HepG2 (cell line): ENCODE measurements at regions not wholly inside any gene's neighbourhood (a gene's known extent, or its start where the extent isn't known, plus 50 kb on each side); places are given as distances from the start of the nearest gene placed in this dataset.

Experiments used
- EZH2 ChIP-seq: conservative IDR thresholded peaks from 2 replicates; pipeline ENCODE4 v1.6.1; 2012; ENCODE audit warnings: mild to moderate bottlenecking, low read depth, low read length, moderate library complexity
- FOXP1 ChIP-seq, 2 experiments: fragments of 450-650 bp in 1 of 2; IDR thresholded peaks; 2 replicates each; pipeline ENCODE4 v1.6.1; 2017 to 2018; ENCODE audit warnings: antibody characterized with exemption in 1 of 2
- NFRKB ChIP-seq: fragments of 450-650 bp; IDR thresholded peaks from 2 replicates; pipeline ENCODE4 v1.6.1; 2017
- PHF21A ChIP-seq: sonication (generic); formaldehyde crosslinking; IDR thresholded peaks from 2 replicates; pipeline ENCODE4 v1.5.0; 2020; ENCODE audit warnings: mild to moderate bottlenecking, missing genetic modification reagents
- POLR2AphosphoS5 ChIP-seq: IDR thresholded peaks from 2 replicates; pipeline ENCODE4 v1.6.1; 2012; ENCODE audit warnings: low read depth, low read length
- RELA ChIP-seq: sonication (generic); formaldehyde crosslinking; IDR thresholded peaks from 2 replicates; pipeline ENCODE4 v1.4.0; 2020; ENCODE audit warnings: missing genetic modification reagents
- RFX5 ChIP-seq: IDR thresholded peaks from 2 replicates; pipeline ENCODE4 v1.6.1; 2011; ENCODE audit warnings: low read depth, low read length, improper control_type of control experiment
- TCF7 ChIP-seq: sonication (generic); IDR thresholded peaks from 2 replicates; pipeline ENCODE4 v1.6.1; 2016; ENCODE audit warnings: antibody characterized with exemption, low read depth
- TGIF2 ChIP-seq: IDR thresholded peaks from 2 replicates; pipeline ENCODE4 v1.6.1; 2016; ENCODE audit warnings: control low read depth, missing compliant biosample characterization
- TF ChIP-seq, protein P1 (sequence below): sonication (generic); formaldehyde crosslinking; IDR thresholded peaks from 2 replicates; pipeline ENCODE4 v1.5.0; 2020; ENCODE audit warnings: mild to moderate bottlenecking, missing genetic modification reagents, moderate library complexity
- TF ChIP-seq, protein P2 (sequence below): sonication (generic); formaldehyde crosslinking; IDR thresholded peaks from 2 replicates; pipeline ENCODE4 v1.4.0; 2020; ENCODE audit warnings: missing genetic modification reagents

DNA sequence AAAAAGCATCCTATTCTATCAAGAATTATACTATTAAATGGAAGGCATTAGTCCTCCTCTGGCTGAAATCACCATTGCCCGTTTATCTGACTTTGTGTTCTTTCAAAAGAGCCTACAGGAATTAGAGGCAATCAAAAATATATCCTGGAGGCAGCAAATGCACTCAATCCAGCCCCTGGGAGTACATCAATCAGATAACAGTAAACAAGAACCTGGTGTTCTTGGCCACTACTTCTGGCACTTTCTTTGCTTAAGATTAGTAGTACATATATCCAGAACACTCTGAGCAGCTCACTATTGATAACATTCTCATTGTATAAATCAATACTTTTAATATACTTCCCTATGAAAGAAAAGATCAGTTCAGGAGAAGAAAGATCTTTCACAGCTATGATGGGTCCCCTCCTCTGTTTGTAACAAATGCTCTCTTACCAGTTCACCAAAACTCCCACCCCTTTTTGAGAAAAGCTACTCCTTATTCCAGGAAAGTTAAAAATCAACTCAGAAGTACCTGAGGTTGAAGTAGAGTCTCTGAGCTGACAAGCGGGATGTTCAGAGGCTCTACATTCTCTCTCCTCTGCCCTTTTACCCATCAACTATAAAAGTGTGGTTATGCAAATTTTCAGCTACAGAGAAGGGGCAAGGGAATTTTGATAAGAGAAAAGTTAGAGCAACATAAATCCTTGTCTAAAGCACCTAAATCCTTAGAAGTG is 176.0 kb downstream of the COX18 start:
- TF ChIP-seq, protein P1, sequence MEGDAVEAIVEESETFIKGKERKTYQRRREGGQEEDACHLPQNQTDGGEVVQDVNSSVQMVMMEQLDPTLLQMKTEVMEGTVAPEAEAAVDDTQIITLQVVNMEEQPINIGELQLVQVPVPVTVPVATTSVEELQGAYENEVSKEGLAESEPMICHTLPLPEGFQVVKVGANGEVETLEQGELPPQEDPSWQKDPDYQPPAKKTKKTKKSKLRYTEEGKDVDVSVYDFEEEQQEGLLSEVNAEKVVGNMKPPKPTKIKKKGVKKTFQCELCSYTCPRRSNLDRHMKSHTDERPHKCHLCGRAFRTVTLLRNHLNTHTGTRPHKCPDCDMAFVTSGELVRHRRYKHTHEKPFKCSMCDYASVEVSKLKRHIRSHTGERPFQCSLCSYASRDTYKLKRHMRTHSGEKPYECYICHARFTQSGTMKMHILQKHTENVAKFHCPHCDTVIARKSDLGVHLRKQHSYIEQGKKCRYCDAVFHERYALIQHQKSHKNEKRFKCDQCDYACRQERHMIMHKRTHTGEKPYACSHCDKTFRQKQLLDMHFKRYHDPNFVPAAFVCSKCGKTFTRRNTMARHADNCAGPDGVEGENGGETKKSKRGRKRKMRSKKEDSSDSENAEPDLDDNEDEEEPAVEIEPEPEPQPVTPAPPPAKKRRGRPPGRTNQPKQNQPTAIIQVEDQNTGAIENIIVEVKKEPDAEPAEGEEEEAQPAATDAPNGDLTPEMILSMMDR, result no peak
- TF ChIP-seq RFX5 (no peak), RELA (CRISPR knock-in tag) (no peak), POLR2AphosphoS5 (no peak), PHF21A (CRISPR knock-in tag) (no peak), EZH2 (no peak), TGIF2 (CRISPR knock-in tag) (no peak), NFRKB (no peak), TCF7 (no peak), FOXP1 (IDR thresholded peaks at IDR 0.05) (no peak), FOXP1 (CRISPR knock-in tag; IDR thresholded peaks at IDR 0.05) (no peak)
- TF ChIP-seq, protein P2, sequence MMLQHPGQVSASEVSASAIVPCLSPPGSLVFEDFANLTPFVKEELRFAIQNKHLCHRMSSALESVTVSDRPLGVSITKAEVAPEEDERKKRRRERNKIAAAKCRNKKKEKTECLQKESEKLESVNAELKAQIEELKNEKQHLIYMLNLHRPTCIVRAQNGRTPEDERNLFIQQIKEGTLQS (CRISPR knock-in tag), result no peak
